ENCODE measurements at regions not wholly inside any gene's neighbourhood (a gene's known extent, or its start where the extent isn't known, plus 50 kb on each side); places are given as distances from the start of the nearest gene placed in this dataset.

DNA sequence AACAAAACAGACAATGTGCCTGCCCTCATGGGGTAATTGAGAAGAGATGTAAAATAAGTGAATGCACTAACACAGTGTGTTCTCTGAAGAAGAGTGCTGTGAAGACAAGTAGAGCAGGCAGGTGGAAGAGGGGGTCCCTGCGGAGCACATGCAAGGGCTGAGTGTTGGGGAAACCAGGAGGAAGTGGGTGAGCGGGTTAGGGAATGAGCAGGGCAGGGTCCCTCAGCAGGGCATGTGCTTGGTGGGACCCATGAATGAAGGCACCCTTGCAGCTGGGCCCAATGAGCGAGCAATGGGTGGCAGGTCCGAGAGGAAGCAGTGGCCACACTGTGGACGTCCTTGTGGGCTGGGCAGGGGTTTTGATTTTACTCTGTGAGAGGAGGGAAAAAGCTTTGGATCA lies 376.6 kb upstream of the COBL start:
- H3K9me3 ChIP-seq (ENCODE audit: control insufficient read depth, low read length), result peaks cover 3% of the 10 kb centered on the region
- H3K27ac ChIP-seq (ENCODE audit: low read length, poor library complexity, severe bottlenecking), result no peak overlapping the region
- DNase-seq, result no peak
- H3K18ac ChIP-seq (ENCODE audit: low read depth in 1 of 2, low read length in 2 of 2), result no peak overlapping the region
- no peak overlapping the region for H4K8ac ChIP-seq (ENCODE audit: low read length)
- no peaks in the 10 kb centered on the region for H3K36me3 ChIP-seq (ENCODE audit: control insufficient read depth in 1 of 2, insufficient read depth in 2 of 2, low read depth in 1 of 2, low read length in 2 of 2)
- no peak overlapping the region for H3K4me3 ChIP-seq (ENCODE audit: insufficient read depth in 1 of 2, low read depth in 1 of 2, low read length in 2 of 2)
- H3K23ac ChIP-seq (ENCODE audit: low read length in 2 of 2), result no peak overlapping the region
- no peak overlapping the region for H2BK15ac ChIP-seq (ENCODE audit: low read depth, poor library complexity, severe bottlenecking)
- no peaks in the 10 kb centered on the region for H3K27me3 ChIP-seq (ENCODE audit: control insufficient read depth in 1 of 2, insufficient read depth in 1 of 2, low read length in 2 of 2)
- H2BK120ac ChIP-seq (ENCODE audit: low read depth, low read length), result no peak overlapping the region
- H3K4me2 ChIP-seq (ENCODE audit: low read length, poor library complexity, severe bottlenecking), result no peak overlapping the region
- no peak overlapping the region for H3K9ac ChIP-seq (ENCODE audit: low read length)
- H3K4ac ChIP-seq (ENCODE audit: low read depth in 1 of 2, low read length in 2 of 2), result no peak overlapping the region
- H2AFZ ChIP-seq (ENCODE audit: low read depth, low read length), result no peak overlapping the region
- no peaks in the 10 kb centered on the region for H3K4me1 ChIP-seq (ENCODE audit: control insufficient read depth, insufficient read depth, low read depth, low read length)
- no peak overlapping the region for H2AK5ac ChIP-seq (ENCODE audit: low read length, severe bottlenecking)
- no peak overlapping the region for H2BK5ac ChIP-seq (ENCODE audit: low read depth, low read length, poor library complexity, severe bottlenecking)
- 66% methylated on average over 5 of the region's 5 CpGs for WGBS
- H4K91ac ChIP-seq (ENCODE audit: low read length), result no peak overlapping the region
- no peak overlapping the region for H2BK12ac ChIP-seq (ENCODE audit: low read length in 2 of 2)
- H3K14ac ChIP-seq (ENCODE audit: low read length in 2 of 2), result no peak overlapping the region
- no peaks in the 10 kb centered on the region for H3K79me1 ChIP-seq (replicated peaks; ENCODE audit: low read length, poor library complexity, severe bottlenecking)

DNA sequence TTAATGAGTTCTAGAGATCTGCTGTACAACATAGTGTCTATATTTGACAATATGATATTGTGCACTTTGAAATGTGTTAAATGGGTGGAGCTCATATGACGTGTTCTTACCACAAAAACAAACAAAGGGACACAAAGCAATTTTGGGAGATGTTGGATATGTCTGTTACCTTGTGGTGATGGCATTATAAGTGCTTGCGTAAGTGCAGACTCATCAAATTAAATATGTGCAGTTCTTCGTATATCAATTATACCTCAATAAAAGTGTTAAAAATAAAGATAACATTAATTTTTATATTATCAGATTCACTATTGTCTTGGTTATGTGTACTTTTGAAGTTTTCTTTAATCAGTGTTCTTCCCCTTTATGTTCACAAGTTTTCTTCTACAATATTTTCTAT lies 372.9 kb upstream of the COBL start:
- 88% methylated on average over 1 of the region's 3 CpGs for WGBS
- no peak for DNase-seq
- no peaks in the 10 kb centered on the region for H3K4me1 ChIP-seq (ENCODE audit: control insufficient read depth, insufficient read depth, low read depth, low read length)
- H2BK15ac ChIP-seq (ENCODE audit: low read depth, poor library complexity, severe bottlenecking), result no peak overlapping the region
- no peak overlapping the region for H4K8ac ChIP-seq (ENCODE audit: low read length)
- H4K91ac ChIP-seq (ENCODE audit: low read length), result no peak overlapping the region
- H2BK5ac ChIP-seq (ENCODE audit: low read depth, low read length, poor library complexity, severe bottlenecking), result no peak overlapping the region
- H2BK120ac ChIP-seq (ENCODE audit: low read depth, low read length), result no peak overlapping the region
- H3K4me2 ChIP-seq (ENCODE audit: low read length, poor library complexity, severe bottlenecking), result no peak overlapping the region
- no peaks in the 10 kb centered on the region for H3K27me3 ChIP-seq (ENCODE audit: control insufficient read depth in 1 of 2, insufficient read depth in 1 of 2, low read length in 2 of 2)
- no peak overlapping the region for H3K4ac ChIP-seq (ENCODE audit: low read depth in 1 of 2, low read length in 2 of 2)
- H3K14ac ChIP-seq (ENCODE audit: low read length in 2 of 2), result no peak overlapping the region
- no peak overlapping the region for H3K18ac ChIP-seq (ENCODE audit: low read depth in 1 of 2, low read length in 2 of 2)
- H2AFZ ChIP-seq (ENCODE audit: low read depth, low read length), result no peak overlapping the region
- no peak overlapping the region for H3K23ac ChIP-seq (ENCODE audit: low read length in 2 of 2)
- H2BK12ac ChIP-seq (ENCODE audit: low read length in 2 of 2), result no peak overlapping the region
- H3K79me1 ChIP-seq (replicated peaks; ENCODE audit: low read length, poor library complexity, severe bottlenecking), result no peaks in the 10 kb centered on the region
- H3K4me3 ChIP-seq (ENCODE audit: insufficient read depth in 1 of 2, low read depth in 1 of 2, low read length in 2 of 2), result no peak overlapping the region
- peaks cover 4% of the 10 kb centered on the region for H3K9me3 ChIP-seq (ENCODE audit: control insufficient read depth, low read length)
- H3K27ac ChIP-seq (ENCODE audit: low read length, poor library complexity, severe bottlenecking), result no peak overlapping the region
- H3K36me3 ChIP-seq (ENCODE audit: control insufficient read depth in 1 of 2, insufficient read depth in 2 of 2, low read depth in 1 of 2, low read length in 2 of 2), result no peaks in the 10 kb centered on the region
- no peak overlapping the region for H3K9ac ChIP-seq (ENCODE audit: low read length)
- H2AK5ac ChIP-seq (ENCODE audit: low read length, severe bottlenecking), result no peak overlapping the region

DNA sequence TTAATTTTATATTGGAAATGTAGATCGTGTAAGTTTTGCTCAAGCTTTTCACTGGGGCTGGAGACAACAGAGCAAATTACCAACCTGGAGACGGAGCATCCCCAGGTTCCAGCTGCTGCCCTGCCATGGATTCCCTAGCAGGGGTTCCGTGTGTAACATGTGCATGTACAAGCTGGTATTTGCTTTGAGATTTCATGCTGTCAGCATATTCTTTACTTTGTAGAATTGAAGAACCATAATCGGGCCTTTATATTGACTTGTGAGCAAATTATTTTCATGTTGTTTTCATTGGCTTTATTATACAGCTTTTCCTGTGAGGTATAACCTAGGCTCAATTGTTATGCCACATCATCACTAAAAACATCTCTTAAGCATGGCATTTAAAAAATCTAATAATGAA lies 369.2 kb upstream of the COBL start:
- no peak overlapping the region for H2AK5ac ChIP-seq (ENCODE audit: low read length, severe bottlenecking)
- no peak overlapping the region for H3K14ac ChIP-seq (ENCODE audit: low read length in 2 of 2)
- H3K18ac ChIP-seq (ENCODE audit: low read depth in 1 of 2, low read length in 2 of 2), result no peak overlapping the region
- no peak overlapping the region for H3K4ac ChIP-seq (ENCODE audit: low read depth in 1 of 2, low read length in 2 of 2)
- no peak overlapping the region for H2BK15ac ChIP-seq (ENCODE audit: low read depth, poor library complexity, severe bottlenecking)
- H3K79me1 ChIP-seq (replicated peaks; ENCODE audit: low read length, poor library complexity, severe bottlenecking), result no peaks in the 10 kb centered on the region
- H3K9me3 ChIP-seq (ENCODE audit: control insufficient read depth, low read length), result peaks cover 15% of the 10 kb centered on the region
- no peak overlapping the region for H2BK120ac ChIP-seq (ENCODE audit: low read depth, low read length)
- H2AFZ ChIP-seq (ENCODE audit: low read depth, low read length), result no peak overlapping the region
- H3K4me2 ChIP-seq (ENCODE audit: low read length, poor library complexity, severe bottlenecking), result no peak overlapping the region
- no peak overlapping the region for H4K8ac ChIP-seq (ENCODE audit: low read length)
- no peak overlapping the region for H3K27ac ChIP-seq (ENCODE audit: low read length, poor library complexity, severe bottlenecking)
- H3K36me3 ChIP-seq (ENCODE audit: control insufficient read depth in 1 of 2, insufficient read depth in 2 of 2, low read depth in 1 of 2, low read length in 2 of 2), result no peaks in the 10 kb centered on the region
- H3K23ac ChIP-seq (ENCODE audit: low read length in 2 of 2), result no peak overlapping the region
- no peak overlapping the region for H3K4me3 ChIP-seq (ENCODE audit: insufficient read depth in 1 of 2, low read depth in 1 of 2, low read length in 2 of 2)
- WGBS, result 82% methylated on average over 3 of the region's 4 CpGs
- H4K91ac ChIP-seq (ENCODE audit: low read length), result no peak overlapping the region
- no peak overlapping the region for H2BK12ac ChIP-seq (ENCODE audit: low read length in 2 of 2)
- H3K27me3 ChIP-seq (ENCODE audit: control insufficient read depth in 1 of 2, insufficient read depth in 1 of 2, low read length in 2 of 2), result no peaks in the 10 kb centered on the region
- no peak overlapping the region for H3K9ac ChIP-seq (ENCODE audit: low read length)
- H3K4me1 ChIP-seq (ENCODE audit: control insufficient read depth, insufficient read depth, low read depth, low read length), result no peaks in the 10 kb centered on the region
- no peak overlapping the region for H2BK5ac ChIP-seq (ENCODE audit: low read depth, low read length, poor library complexity, severe bottlenecking)
- DNase-seq, result no peak

DNA sequence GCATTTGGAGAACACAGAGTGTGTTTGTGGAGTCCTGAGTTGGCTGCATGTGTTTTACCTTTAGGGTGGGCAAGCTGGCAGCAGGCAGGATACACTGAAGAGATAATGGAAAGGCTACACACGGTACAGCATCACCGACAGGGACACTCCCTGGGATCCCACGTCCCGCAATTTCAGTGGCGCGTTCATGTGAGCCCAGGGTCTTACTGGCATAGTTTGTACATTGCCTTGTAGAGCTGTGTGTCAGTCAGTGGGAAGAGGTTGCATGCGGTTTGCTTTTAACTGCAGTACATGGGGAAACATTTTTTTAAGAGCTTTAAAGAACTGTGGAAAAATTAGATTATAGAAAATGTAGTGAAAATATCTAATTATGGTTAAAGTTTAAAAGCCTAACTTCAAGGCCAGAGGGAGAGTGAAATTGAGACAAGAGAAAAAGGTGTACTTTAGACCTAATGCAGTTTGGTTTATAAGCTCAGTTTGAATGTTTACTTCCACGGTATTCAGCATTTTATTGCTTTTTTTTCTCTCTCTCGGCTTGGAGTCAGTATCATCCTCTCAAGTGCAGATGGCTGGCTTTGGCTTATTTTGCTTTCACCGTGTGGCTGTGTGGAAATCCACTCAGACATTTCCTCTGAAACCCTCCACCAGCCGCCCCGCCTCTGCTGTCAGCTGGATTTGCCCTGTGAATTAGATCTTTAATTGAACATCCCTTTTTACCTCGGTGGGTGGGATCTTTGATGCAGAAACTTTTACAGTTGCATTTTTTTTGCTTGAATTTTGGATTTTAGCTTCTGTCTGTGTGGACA lies 364.2 kb upstream of the COBL start:
- Histone ChIP-seq H4K8ac (ENCODE audit: low read length) (no peak overlapping the region), H3K27ac (ENCODE audit: low read length, poor library complexity, severe bottlenecking) (no peak overlapping the region), H3K9me3 (ENCODE audit: control insufficient read depth, low read length) (peaks cover 12% of the 10 kb centered on the region), H2AK5ac (ENCODE audit: low read length, severe bottlenecking) (no peak overlapping the region), H3K14ac (ENCODE audit: low read length in 2 of 2) (no peak overlapping the region), H3K36me3 (ENCODE audit: control insufficient read depth in 1 of 2, insufficient read depth in 2 of 2, low read depth in 1 of 2, low read length in 2 of 2) (no peaks in the 10 kb centered on the region), H3K4me2 (ENCODE audit: low read length, poor library complexity, severe bottlenecking) (no peak overlapping the region), H2AFZ (ENCODE audit: low read depth, low read length) (no peak overlapping the region), H3K9ac (ENCODE audit: low read length) (no peak overlapping the region), H3K18ac (ENCODE audit: low read depth in 1 of 2, low read length in 2 of 2) (no peak overlapping the region), H3K27me3 (ENCODE audit: control insufficient read depth in 1 of 2, insufficient read depth in 1 of 2, low read length in 2 of 2) (no peaks in the 10 kb centered on the region), H3K23ac (ENCODE audit: low read length in 2 of 2) (no peak overlapping the region), H3K4me1 (ENCODE audit: control insufficient read depth, insufficient read depth, low read depth, low read length) (no peaks in the 10 kb centered on the region), H2BK5ac (ENCODE audit: low read depth, low read length, poor library complexity, severe bottlenecking) (no peak overlapping the region), H2BK120ac (ENCODE audit: low read depth, low read length) (no peak overlapping the region), H2BK15ac (ENCODE audit: low read depth, poor library complexity, severe bottlenecking) (no peak overlapping the region), H3K4me3 (ENCODE audit: insufficient read depth in 1 of 2, low read depth in 1 of 2, low read length in 2 of 2) (no peak overlapping the region), H2BK12ac (ENCODE audit: low read length in 2 of 2) (no peak overlapping the region), H3K4ac (ENCODE audit: low read depth in 1 of 2, low read length in 2 of 2) (no peak overlapping the region), H3K79me1 (replicated peaks; ENCODE audit: low read length, poor library complexity, severe bottlenecking) (no peaks in the 10 kb centered on the region), H4K91ac (ENCODE audit: low read length) (no peak overlapping the region)
- WGBS, result 76% methylated on average over 11 of the region's 13 CpGs
- no peak for DNase-seq

All from mesenchymal stem cell (in vitro differentiated cells and primary cell).